GM21447 (cell line): ENCODE measurements at regions not wholly inside any gene's neighbourhood (a gene's known extent, or its start where the extent isn't known, plus 50 kb on each side); places are given as distances from the start of the nearest gene placed in this dataset.

Experiments
- ATAC-seq: cut with Tn5 transposase; IDR thresholded peaks from one replicate; pipeline ENCODE4 v1.9.1; 2021; ENCODE audit not compliant: unreplicated experiment

DNA sequence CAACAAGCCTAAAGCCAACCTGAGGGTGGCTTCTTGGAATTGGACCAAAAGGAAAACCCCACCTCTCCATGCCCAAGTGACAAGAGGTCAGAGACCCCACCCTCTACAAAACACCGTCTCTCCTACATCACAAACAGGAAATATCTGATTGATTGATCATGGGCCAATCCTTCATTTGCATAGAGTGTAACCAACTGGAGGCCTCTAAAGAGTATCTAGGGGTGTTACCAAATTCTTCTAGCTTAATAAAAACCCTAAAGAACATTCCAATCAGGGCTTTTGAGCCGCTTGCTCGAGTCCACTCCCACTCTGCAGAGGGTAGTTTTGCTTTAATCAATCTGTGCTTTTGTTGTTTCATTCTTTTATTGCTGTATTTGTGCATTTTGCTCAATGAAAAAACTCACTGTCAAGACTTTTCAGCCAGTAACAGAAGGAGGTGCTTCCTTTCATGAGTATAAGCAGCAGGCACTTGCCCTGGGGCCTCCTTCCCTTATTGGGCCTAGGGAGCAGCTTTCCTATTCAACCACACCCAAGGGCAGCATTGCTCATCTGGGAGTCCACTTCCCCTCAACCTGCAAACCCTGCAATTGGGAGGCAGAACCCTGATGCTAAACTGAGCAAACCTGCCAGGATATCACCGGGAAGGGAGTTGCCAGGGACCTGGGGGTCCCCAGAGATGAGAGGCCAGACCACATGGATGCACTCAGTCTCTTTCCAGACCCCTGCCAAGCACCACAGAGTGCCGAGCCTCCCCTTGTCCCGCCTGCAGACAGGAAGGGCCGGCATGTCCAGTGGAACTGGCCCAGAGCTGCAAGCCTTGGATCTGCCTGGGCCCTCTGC, 154.3 kb upstream of the VSTM2B start:
- no peak for ATAC-seq

- ATAC-seq: no peak
Observed at GRCh38 chr19:29372091-29372415, 153.7 kb upstream of the VSTM2B start.

GRCh38 chr19:29372461-29372860, 153.3 kb upstream of the VSTM2B start:
- no peak for ATAC-seq

DNA sequence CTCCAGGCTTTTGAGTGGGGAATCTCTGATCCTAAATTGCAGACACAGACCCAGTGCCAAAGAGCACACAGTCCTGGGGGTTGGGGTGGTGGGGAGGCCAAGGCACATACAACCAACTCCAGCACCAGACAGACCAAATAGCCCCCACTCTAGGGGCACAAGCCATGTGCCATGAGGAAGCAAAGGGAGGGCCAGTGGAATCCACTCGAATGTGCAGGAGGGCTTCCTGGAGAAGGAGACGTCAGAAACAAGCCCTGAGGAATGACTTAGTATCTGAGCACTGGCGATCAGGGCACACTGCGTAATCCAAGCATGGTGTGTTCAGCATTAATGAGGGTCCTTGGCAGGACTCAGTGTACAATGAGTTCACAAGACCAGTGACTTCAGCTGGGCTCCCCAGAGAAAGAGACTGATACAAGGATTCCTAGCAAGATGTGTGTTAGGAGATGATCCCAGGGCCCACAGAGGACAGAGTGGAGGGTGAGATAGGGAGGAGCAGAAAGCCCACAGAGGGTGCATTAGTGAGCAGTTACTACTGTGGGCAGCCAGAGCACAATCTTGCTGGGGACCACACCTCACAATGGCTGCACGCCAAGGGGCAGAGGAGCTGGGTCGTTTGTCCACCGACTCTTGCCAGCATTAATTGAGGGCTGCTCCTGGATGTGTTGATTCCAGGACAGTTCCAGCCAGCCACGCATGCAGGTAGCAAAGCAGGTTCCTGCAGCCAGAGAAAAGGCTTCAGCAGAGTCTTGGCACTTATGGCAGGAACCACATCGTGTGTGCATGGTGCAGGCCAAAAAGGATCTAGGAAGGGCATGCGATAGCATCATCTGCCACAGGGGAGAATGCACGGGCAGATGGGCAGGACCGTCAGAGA, 152.6 kb upstream of the VSTM2B start:
- no peak for ATAC-seq

- ATAC-seq: no peak
Observed at GRCh38 chr19:29375429-29376119, 150.2 kb upstream of the VSTM2B start.

DNA sequence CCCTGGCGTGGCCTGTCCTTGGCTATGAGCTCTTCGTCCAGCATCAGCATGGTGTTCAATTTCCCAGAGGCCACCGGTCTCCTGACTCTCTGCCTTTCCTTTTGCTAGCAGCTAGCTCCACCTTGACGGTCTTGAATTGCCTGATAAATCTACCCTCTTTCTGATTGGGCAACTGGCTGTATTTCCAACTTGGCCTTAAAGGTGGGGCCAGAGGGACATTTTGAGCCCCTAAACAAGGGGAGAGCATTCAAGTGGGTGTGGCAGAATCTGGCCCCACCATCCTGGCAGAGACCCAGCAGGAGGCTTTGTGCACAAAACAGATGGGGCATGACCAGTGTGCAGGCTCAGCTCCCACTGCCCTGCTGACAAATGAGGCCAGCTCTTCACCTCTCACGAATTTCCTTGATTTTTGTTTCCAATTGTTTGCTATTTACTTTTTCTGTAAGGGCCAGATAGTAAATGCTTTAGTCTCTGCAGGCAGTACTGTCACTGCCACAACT, 148.9 kb upstream of the VSTM2B start:
- ATAC-seq: no peak

- no peak for ATAC-seq
Observed at GRCh38 chr19:29378126-29378525, 147.7 kb upstream of the VSTM2B start.

GRCh38 chr19:29378543-29379080, 147.2 kb upstream of the VSTM2B start:
- no peak for ATAC-seq

GRCh38 chr19:29379257-29380021, 146.4 kb upstream of the VSTM2B start:
- no peak for ATAC-seq

DNA sequence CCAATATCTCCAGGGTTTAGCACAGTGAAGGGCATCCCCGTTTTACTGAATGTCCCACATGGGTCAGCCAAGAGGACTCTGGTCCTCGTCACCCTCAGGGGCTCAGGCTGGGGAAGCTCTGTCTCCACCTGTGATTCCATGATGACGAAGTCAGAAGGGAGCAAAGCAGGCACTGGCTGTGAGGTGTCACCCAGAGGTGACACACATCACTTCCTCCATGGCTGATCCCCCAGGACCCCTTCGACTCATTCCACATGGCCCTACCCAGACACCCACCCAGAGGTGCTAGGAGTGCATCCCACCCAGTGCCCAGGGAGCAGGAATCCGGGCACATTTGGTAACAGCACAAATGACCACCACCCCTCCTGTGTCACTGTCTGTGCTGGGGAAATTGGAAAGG, 145.2 kb upstream of the VSTM2B start:
- ATAC-seq: no peak

DNA sequence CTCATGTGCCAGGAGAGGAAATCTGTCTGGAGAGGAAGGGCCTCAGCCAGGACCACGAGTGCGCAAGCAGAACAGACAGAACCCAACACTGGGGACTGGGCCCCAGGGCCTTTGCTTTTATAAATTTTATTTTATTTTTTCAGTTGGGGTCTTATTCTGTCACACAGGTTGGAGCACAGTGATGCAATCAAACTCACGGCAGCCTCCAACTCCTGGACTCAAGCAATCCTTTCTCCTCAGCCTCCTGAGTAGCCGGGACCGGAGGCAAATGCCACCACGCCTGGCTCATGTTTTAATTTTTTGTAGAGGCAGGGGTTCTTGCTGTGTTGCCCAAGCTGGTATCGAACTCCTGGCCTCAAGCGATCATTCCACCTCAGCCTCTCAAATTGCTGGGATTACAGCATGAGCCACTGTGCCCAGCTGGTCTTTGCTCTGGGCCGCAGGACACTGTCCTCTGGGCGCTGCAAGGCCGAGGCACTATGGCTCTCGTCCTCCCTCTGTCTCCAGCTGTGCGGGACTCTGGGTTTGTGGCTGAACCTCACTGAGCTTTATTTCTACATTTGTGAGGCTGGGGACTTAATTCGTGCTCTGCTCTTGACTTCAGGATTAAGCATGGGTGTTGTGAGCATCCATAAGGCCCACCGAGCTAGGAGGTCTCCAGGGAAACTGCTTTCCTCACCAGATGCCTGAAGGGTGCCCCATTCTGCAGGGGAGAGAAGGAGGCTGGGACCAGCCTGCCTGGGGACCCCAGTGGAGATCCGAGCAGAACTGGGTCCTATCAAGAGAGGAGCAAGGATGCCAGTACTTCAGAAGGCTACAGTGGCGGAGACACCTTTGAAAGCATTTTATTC, 144.2 kb upstream of the VSTM2B start:
- ATAC-seq: no peak

DNA sequence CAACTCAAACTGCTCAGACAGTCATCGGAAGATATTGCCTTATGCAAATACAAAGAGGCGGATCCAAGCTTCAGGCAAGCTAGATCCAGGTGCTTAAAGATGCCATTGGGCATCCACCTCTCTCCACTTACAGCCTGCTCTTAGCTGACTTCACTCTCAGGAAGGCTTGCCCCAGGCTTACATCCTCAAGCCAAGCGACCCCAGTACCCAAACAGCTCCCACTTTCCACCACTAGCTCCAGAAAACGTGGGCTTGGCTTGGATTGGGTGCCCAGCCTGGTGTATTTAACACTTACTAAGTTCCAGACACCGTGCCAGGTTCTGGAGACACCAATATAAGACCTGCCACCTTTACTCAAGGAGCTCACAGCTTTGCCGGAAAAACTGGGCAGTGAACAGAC, 142.1 kb upstream of the VSTM2B start:
- ATAC-seq: no peak

DNA sequence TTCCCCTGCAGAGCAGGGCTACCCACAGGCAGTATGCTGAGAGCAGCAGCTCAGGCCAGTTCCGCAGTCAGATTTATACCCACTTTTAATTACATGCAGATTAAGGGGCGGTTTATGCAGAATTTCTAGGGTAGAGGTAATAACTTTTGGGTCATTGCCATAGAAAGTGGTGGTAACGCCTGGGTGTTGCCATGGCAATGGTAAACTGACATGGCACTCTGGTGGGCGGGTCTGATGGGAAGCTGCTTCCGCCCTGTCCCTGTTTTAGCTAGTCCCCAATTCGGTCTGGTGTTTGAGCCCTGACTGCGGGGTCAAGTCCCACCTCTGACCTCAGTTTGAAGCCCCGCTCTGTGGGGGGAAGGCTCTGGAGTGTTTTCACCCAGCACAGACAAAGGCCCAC, 141.1 kb upstream of the VSTM2B start:
- ATAC-seq: no peak

DNA sequence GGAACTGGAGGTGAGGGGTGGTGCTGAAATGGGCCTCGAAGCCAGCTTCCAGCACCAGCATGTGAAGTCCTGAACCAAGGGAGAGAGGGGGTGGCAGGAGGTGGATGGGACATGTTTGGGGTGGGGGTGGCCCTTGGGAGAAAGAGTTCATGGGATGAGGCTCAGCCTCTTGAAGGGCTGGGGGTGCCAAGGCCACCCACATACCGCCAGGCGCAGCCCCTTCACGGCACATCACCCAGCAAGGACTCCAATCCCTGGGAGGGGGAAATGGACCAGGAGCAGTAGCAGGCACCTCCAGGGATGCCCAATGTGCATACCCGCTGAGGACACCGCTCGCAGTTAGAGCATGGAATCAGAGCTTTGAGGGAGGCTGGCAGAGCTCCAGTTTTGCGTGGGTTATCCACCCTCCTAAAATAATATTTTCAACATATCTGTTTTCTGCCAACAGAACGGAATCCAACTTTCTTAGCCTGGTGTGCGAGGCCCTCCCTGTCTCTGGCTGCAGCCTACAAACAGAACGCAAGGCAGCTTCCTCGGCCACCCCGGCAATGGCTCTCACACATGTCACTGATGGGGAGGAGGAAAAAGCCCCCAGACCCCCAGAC, 140.5 kb upstream of the VSTM2B start:
- no peak for ATAC-seq

DNA sequence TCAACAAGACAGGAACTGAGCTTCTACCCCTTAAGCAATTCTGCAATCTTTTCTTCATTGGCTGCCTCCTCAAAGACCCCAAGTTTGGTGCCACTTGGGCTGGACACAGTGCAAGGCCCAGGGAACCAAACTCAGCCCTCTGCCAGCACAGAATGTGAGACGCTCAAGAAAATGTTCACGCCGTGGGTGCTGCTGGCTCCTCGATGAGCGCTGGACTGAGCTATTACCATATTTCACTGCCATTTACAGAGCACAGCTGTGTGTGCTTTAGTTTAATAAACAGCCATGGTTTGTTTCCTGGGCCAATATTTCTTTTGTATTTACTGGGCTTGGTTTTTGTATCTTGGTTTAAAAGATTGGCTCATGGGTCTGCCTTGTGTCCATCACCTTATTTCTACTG, 138.8 kb upstream of the VSTM2B start:
- no peak for ATAC-seq

GRCh38 chr19:29387586-29387985, 138.2 kb upstream of the VSTM2B start:
- no peak for ATAC-seq

GRCh38 chr19:29389495-29389894, 136.3 kb upstream of the VSTM2B start:
- ATAC-seq: no peak

DNA sequence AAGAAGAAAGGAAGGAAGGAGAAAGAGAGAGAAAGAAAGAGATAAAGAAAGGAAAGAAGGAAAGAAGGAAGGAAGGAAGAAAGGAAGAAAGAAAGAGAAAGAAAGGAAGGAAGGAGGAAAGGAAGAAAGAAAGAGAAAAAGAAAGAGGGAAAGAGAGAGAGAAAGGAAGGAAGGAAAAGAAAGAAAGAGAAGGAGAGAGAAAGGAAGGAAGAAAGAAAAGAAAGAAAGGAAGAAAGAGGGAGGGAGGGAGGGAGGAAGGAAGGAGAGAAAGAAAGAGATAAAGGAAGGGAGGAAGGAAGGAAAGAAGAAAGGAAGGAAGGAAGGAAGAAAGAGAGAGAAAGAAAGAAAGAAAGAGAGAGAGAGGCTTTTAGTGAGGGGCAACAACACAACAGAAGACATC, 135.1 kb upstream of the VSTM2B start:
- no peak for ATAC-seq

- no peak for ATAC-seq
Observed at GRCh38 chr19:29393915-29394460, 131.8 kb upstream of the VSTM2B start.
